ENCODE measurements at regions not wholly inside any gene's neighbourhood (a gene's known extent, or its start where the extent isn't known, plus 50 kb on each side); places are given as distances from the start of the nearest gene placed in this dataset.

- TF ChIP-seq CTCF (conservative IDR thresholded peaks at IDR 0.05; ENCODE audit: low read length) (no peak), EZH2phosphoT487 (IDR thresholded peaks at IDR 0.05; ENCODE audit: borderline replicate concordance) (no peak)
Measured at GRCh38 chr15:94677202-94677790, 445.9 kb downstream of the MCTP2 start.
